HL-60 (cell line): ENCODE measurements at regions not wholly inside any gene's neighbourhood (a gene's known extent, or its start where the extent isn't known, plus 50 kb on each side); places are given as distances from the start of the nearest gene placed in this dataset.

Experiments used
- DNase-seq, 2 experiments: peaks; one replicate each; pipeline ENCODE4 v3.0.0-alpha.2; 2010 to 2020; ENCODE audit warnings: low read depth in 1 of 2, low spot score in 1 of 2
- H3K27ac ChIP-seq: fragments of 250-450 bp; sonication (Bioruptor Pico); replicated peaks from 2 replicates; pipeline ENCODE4 v1.5.1; 2020; ENCODE audit warnings: mild to moderate bottlenecking, moderate library complexity
- H3K27me3 ChIP-seq: fragments of 250-450 bp; sonication (Bioruptor Pico); 2 replicates; pipeline ENCODE4 v1.5.1; 2021; ENCODE audit warnings: mild to moderate bottlenecking, moderate library complexity; ENCODE audit not compliant: insufficient read depth, poor library complexity, severe bottlenecking
- H3K4me3 ChIP-seq: replicated peaks from 2 replicates; pipeline ENCODE4 v1.5.1; 2011; ENCODE audit warnings: mild to moderate bottlenecking, control low read depth, low read length; ENCODE audit not compliant: insufficient read depth
- GABPA ChIP-seq: IDR thresholded peaks from 2 replicates; pipeline ENCODE4 v1.6.1; 2012; ENCODE audit warnings: low read depth
- POLR2AphosphoS5 ChIP-seq: IDR thresholded peaks from 2 replicates; pipeline ENCODE4 v1.6.1; 2012; ENCODE audit warnings: low read depth
- SPI1 ChIP-seq: IDR thresholded peaks from 2 replicates; pipeline ENCODE4 v1.6.1; 2012; ENCODE audit warnings: low read depth, mild to moderate bottlenecking, borderline replicate concordance
- TF ChIP-seq, protein P1 (sequence below): IDR thresholded peaks from one replicate; pipeline ENCODE4 v1.5.1; 2011; ENCODE audit warnings: low read length, control low read depth, inconsistent platforms; ENCODE audit not compliant: insufficient read depth
- TF ChIP-seq, protein P2 (sequence below): IDR thresholded peaks from 2 replicates; pipeline ENCODE4 v1.6.1; 2012; ENCODE audit warnings: low read depth; ENCODE audit not compliant: insufficient replicate concordance

DNA sequence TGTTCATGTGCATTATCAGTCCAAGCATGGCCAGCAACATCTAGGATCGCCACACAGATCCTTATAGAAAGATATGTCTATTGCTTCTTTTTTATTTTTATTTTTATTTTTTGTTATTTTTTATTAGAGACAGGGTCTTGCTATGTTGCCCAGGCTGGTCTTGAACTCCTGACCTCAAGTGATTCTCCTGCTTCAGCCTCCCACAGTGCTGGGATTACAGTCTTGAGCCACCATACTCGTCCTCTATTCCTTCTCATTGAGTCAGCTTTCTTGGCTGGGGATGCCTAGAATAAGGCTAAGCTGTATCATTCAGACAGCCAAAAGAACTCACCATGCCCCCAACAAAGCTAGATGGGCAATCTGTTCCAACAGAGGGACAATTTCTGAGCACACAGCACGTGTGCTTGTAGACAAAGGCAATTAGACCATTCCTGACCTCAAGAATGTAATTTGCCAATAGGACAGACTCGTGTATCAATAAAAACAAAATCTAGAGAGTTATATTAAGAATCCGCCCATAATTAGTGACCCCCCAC, 264.0 kb upstream of the NEBL start:
- no peak for DNase-seq
- H3K4me3 ChIP-seq = no peak overlapping the region
- no peak overlapping the region for H3K27ac ChIP-seq
- no peaks in the 10 kb centered on the region for H3K27me3 ChIP-seq
- TF ChIP-seq, protein P1, sequence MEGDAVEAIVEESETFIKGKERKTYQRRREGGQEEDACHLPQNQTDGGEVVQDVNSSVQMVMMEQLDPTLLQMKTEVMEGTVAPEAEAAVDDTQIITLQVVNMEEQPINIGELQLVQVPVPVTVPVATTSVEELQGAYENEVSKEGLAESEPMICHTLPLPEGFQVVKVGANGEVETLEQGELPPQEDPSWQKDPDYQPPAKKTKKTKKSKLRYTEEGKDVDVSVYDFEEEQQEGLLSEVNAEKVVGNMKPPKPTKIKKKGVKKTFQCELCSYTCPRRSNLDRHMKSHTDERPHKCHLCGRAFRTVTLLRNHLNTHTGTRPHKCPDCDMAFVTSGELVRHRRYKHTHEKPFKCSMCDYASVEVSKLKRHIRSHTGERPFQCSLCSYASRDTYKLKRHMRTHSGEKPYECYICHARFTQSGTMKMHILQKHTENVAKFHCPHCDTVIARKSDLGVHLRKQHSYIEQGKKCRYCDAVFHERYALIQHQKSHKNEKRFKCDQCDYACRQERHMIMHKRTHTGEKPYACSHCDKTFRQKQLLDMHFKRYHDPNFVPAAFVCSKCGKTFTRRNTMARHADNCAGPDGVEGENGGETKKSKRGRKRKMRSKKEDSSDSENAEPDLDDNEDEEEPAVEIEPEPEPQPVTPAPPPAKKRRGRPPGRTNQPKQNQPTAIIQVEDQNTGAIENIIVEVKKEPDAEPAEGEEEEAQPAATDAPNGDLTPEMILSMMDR = no peak
- TF ChIP-seq GABPA (no peak), POLR2AphosphoS5 (no peak), SPI1 (no peak)
- TF ChIP-seq, protein P2, sequence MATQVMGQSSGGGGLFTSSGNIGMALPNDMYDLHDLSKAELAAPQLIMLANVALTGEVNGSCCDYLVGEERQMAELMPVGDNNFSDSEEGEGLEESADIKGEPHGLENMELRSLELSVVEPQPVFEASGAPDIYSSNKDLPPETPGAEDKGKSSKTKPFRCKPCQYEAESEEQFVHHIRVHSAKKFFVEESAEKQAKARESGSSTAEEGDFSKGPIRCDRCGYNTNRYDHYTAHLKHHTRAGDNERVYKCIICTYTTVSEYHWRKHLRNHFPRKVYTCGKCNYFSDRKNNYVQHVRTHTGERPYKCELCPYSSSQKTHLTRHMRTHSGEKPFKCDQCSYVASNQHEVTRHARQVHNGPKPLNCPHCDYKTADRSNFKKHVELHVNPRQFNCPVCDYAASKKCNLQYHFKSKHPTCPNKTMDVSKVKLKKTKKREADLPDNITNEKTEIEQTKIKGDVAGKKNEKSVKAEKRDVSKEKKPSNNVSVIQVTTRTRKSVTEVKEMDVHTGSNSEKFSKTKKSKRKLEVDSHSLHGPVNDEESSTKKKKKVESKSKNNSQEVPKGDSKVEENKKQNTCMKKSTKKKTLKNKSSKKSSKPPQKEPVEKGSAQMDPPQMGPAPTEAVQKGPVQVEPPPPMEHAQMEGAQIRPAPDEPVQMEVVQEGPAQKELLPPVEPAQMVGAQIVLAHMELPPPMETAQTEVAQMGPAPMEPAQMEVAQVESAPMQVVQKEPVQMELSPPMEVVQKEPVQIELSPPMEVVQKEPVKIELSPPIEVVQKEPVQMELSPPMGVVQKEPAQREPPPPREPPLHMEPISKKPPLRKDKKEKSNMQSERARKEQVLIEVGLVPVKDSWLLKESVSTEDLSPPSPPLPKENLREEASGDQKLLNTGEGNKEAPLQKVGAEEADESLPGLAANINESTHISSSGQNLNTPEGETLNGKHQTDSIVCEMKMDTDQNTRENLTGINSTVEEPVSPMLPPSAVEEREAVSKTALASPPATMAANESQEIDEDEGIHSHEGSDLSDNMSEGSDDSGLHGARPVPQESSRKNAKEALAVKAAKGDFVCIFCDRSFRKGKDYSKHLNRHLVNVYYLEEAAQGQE = no peak

DNA sequence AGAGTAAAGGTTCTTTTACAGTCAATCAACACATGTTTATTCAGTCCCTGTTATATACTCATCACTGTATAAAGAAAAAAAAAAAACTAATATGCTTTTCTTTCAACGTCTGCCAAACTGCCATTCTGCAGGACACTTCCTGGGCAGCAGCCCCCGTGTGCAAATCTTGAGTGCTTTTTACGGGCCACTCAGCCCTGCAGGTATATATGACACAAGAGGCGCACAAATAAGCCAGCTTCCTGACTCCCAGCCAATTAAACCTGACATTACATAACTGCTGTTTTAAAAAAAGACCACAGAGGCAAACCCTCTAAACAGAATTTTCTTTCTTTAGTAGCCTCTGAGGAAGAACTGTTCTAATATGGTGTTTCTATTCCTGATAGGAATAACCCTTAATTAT, 263.0 kb upstream of the NEBL start:
- H3K4me3 ChIP-seq = no peak overlapping the region
- DNase-seq = no peak
- TF ChIP-seq, protein P2 = no peak
- TF ChIP-seq, protein P1 = no peak
- TF ChIP-seq SPI1 (no peak), GABPA (no peak), POLR2AphosphoS5 (no peak)
- H3K27ac ChIP-seq = no peak overlapping the region
- no peaks in the 10 kb centered on the region for H3K27me3 ChIP-seq

- Histone ChIP-seq H3K27me3 (no peaks in the 10 kb centered on the region), H3K27ac (no peak overlapping the region), H3K4me3 (no peak overlapping the region)
- TF ChIP-seq, protein P1 = no peak
- TF ChIP-seq, protein P2 = no peak
- TF ChIP-seq SPI1 (no peak), GABPA (no peak), POLR2AphosphoS5 (no peak)
- DNase-seq = no peak
Observed at GRCh38 chr10:21159669-21160068, 262.6 kb upstream of the NEBL start.
